Activated CD4-positive, alpha-beta T cell treated with anti-CD3 and anti-CD28 coated beads, Interleukin-2, amount 10 ng/mL, durations not matched to agents 7 days and 5 days (primary cell): ENCODE measurements at regions not wholly inside any gene's neighbourhood (a gene's known extent, or its start where the extent isn't known, plus 50 kb on each side); places are given as distances from the start of the nearest gene placed in this dataset.

ENCODE experiments used
- CTCF ChIA-PET: fragments of 350-600 bp; sonication (Branson Sonifier 250); formaldehyde crosslinking; loops from one replicate; lab custom pipeline; 2021; ENCODE audit warnings: antibody characterized with exemption; lab: Charles Lee
- POLR2A ChIA-PET: fragments of 350-600 bp; sonication (Branson Sonifier 250); formaldehyde crosslinking; loops from one replicate; lab custom pipeline; 2021; ENCODE audit warnings: antibody characterized with exemption; lab: Charles Lee
- DNase-seq: peaks from one replicate; pipeline ENCODE4 v3.0.0-alpha.2; 2020
- H3K27ac Mint-ChIP-seq: one replicate; pipeline ENCODE4 v1.8.0; 2021; ENCODE audit warnings: mild to moderate bottlenecking, moderate library complexity, mixed read lengths
- H3K27me3 Mint-ChIP-seq: one replicate; pipeline ENCODE4 v1.8.0; 2021; ENCODE audit warnings: mixed read lengths
- H3K36me3 Mint-ChIP-seq: one replicate; pipeline ENCODE4 v1.8.0; 2021; ENCODE audit warnings: low read depth, mixed read lengths
- H3K4me1 Mint-ChIP-seq: one replicate; pipeline ENCODE4 v1.8.0; 2021; ENCODE audit warnings: mixed read lengths
- H3K4me3 Mint-ChIP-seq: one replicate; pipeline ENCODE4 v1.8.0; 2021; ENCODE audit warnings: mild to moderate bottlenecking, moderate library complexity, mixed read lengths
- H3K9me3 Mint-ChIP-seq: one replicate; pipeline ENCODE4 v1.8.0; 2021; ENCODE audit warnings: mixed read lengths

GRCh38 chr9:87223392-87224246 is 274.0 kb upstream of the DAPK1 start:
- Mint-ChIP-seq H3K27me3 (peaks cover 13% of the 10 kb centered on the region), H3K4me1 (no peaks in the 10 kb centered on the region), H3K4me3 (no peak overlapping the region), H3K9me3 (no peaks in the 10 kb centered on the region), H3K36me3 (no peaks in the 10 kb centered on the region), H3K27ac (no peak overlapping the region)
- no peak for DNase-seq
- CTCF ChIA-PET = no interaction called here
- POLR2A ChIA-PET = no interaction called here

GRCh38 chr9:87226896-87227295 is 270.8 kb upstream of the DAPK1 start:
- peaks cover 16% of the 10 kb centered on the region for H3K27me3 Mint-ChIP-seq
- H3K4me1 Mint-ChIP-seq = no peaks in the 10 kb centered on the region
- H3K36me3 Mint-ChIP-seq = no peaks in the 10 kb centered on the region
- peaks cover 6% of the 10 kb centered on the region for H3K9me3 Mint-ChIP-seq
- ChIA-PET CTCF (no interaction called here), POLR2A (no interaction called here)
- no peak overlapping the region for H3K4me3 Mint-ChIP-seq
- DNase-seq = no peak
- H3K27ac Mint-ChIP-seq = no peak overlapping the region

- Mint-ChIP-seq H3K4me3 (no peak overlapping the region), H3K27me3 (peaks cover 16% of the 10 kb centered on the region), H3K27ac (no peak overlapping the region), H3K4me1 (no peaks in the 10 kb centered on the region), H3K36me3 (no peaks in the 10 kb centered on the region), H3K9me3 (peaks cover 6% of the 10 kb centered on the region)
- POLR2A ChIA-PET = no interaction called here
- CTCF ChIA-PET = no interaction called here
- DNase-seq = no peak
These were observed 270.2 kb upstream of the DAPK1 start for GRCh38 chr9:87227456-87227855.

GRCh38 chr9:87229108-87229507 is 268.6 kb upstream of the DAPK1 start:
- H3K27ac Mint-ChIP-seq = no peak overlapping the region
- ChIA-PET POLR2A (no interaction called here), CTCF (no interaction called here)
- H3K36me3 Mint-ChIP-seq = no peaks in the 10 kb centered on the region
- no peak overlapping the region for H3K4me3 Mint-ChIP-seq
- DNase-seq = no peak
- H3K9me3 Mint-ChIP-seq = peaks cover 9% of the 10 kb centered on the region
- no peaks in the 10 kb centered on the region for H3K4me1 Mint-ChIP-seq
- peaks cover 16% of the 10 kb centered on the region for H3K27me3 Mint-ChIP-seq

GRCh38 chr9:87233431-87233830 is 264.2 kb upstream of the DAPK1 start:
- Mint-ChIP-seq H3K27me3 (peaks cover 5% of the 10 kb centered on the region), H3K36me3 (no peaks in the 10 kb centered on the region), H3K9me3 (peaks cover 9% of the 10 kb centered on the region), H3K27ac (no peak overlapping the region), H3K4me1 (no peaks in the 10 kb centered on the region), H3K4me3 (no peak overlapping the region)
- DNase-seq = no peak
- CTCF ChIA-PET = no interaction called here
- POLR2A ChIA-PET = no interaction called here

- DNase-seq = no peak
- Mint-ChIP-seq H3K27ac (no peak overlapping the region), H3K4me1 (no peaks in the 10 kb centered on the region), H3K9me3 (peaks cover 9% of the 10 kb centered on the region), H3K4me3 (no peak overlapping the region), H3K27me3 (peaks cover 5% of the 10 kb centered on the region), H3K36me3 (no peaks in the 10 kb centered on the region)
- CTCF ChIA-PET = no interaction called here
- POLR2A ChIA-PET = no interaction called here
These were observed 263.7 kb upstream of the DAPK1 start for GRCh38 chr9:87233899-87234455.

- CTCF ChIA-PET = no interaction called here
- no peaks in the 10 kb centered on the region for H3K36me3 Mint-ChIP-seq
These were observed 262.8 kb upstream of the DAPK1 start for GRCh38 chr9:87234854-87235253.

GRCh38 chr9:87236546-87236945 is 261.1 kb upstream of the DAPK1 start:
- Mint-ChIP-seq H3K4me3 (no peak overlapping the region), H3K27ac (no peak overlapping the region), H3K4me1 (no peaks in the 10 kb centered on the region), H3K27me3 (peaks cover 7% of the 10 kb centered on the region), H3K36me3 (no peaks in the 10 kb centered on the region), H3K9me3 (peaks cover 5% of the 10 kb centered on the region)
- CTCF ChIA-PET = interaction anchor here (0.9 kb wide), 1 partner anchor 18 kb away, joined by 3 read pairs; no protein-coding TSS in a partner anchor
- no peak for DNase-seq
- POLR2A ChIA-PET = no interaction called here

More at GRCh38 chr9:87234854-87235253, 262.8 kb upstream of the DAPK1 start:
- H3K27ac Mint-ChIP-seq = no peak overlapping the region
- POLR2A ChIA-PET = no interaction called here
- H3K27me3 Mint-ChIP-seq = peaks cover 5% of the 10 kb centered on the region
- H3K4me1 Mint-ChIP-seq = no peaks in the 10 kb centered on the region
- DNase-seq = no peak
- H3K9me3 Mint-ChIP-seq = peaks cover 9% of the 10 kb centered on the region
- H3K4me3 Mint-ChIP-seq = no peak overlapping the region

GRCh38 chr9:87237336-87237735 is 260.3 kb upstream of the DAPK1 start:
- POLR2A ChIA-PET = no interaction called here
- H3K4me3 Mint-ChIP-seq = no peak overlapping the region
- H3K27me3 Mint-ChIP-seq = peaks cover 14% of the 10 kb centered on the region
- H3K9me3 Mint-ChIP-seq = peaks cover 3% of the 10 kb centered on the region
- DNase-seq = no peak
- no peaks in the 10 kb centered on the region for H3K4me1 Mint-ChIP-seq
- H3K27ac Mint-ChIP-seq = no peak overlapping the region
- CTCF ChIA-PET = no interaction called here
- H3K36me3 Mint-ChIP-seq = no peaks in the 10 kb centered on the region

- Mint-ChIP-seq H3K27ac (no peak overlapping the region), H3K4me3 (no peak overlapping the region), H3K9me3 (no peaks in the 10 kb centered on the region), H3K36me3 (no peaks in the 10 kb centered on the region), H3K27me3 (peaks cover 15% of the 10 kb centered on the region), H3K4me1 (no peaks in the 10 kb centered on the region)
- ChIA-PET CTCF (no interaction called here), POLR2A (no interaction called here)
- no peak for DNase-seq
These were observed 259.1 kb upstream of the DAPK1 start for GRCh38 chr9:87238545-87238944.

GRCh38 chr9:87239312-87239711 is 258.4 kb upstream of the DAPK1 start:
- Mint-ChIP-seq H3K36me3 (no peaks in the 10 kb centered on the region), H3K27ac (no peak overlapping the region), H3K4me3 (no peak overlapping the region), H3K4me1 (no peaks in the 10 kb centered on the region), H3K27me3 (peaks cover 15% of the 10 kb centered on the region), H3K9me3 (no peaks in the 10 kb centered on the region)
- DNase-seq = no peak
- CTCF ChIA-PET = no interaction called here
- POLR2A ChIA-PET = no interaction called here

- no peaks in the 10 kb centered on the region for H3K4me1 Mint-ChIP-seq
- POLR2A ChIA-PET = no interaction called here
These were observed 254.1 kb upstream of the DAPK1 start for GRCh38 chr9:87243602-87244001.

GRCh38 chr9:87245271-87245670 is 252.4 kb upstream of the DAPK1 start:
- DNase-seq = no peak
- Mint-ChIP-seq H3K4me1 (no peaks in the 10 kb centered on the region), H3K4me3 (no peak overlapping the region), H3K27ac (no peak overlapping the region), H3K36me3 (no peaks in the 10 kb centered on the region), H3K27me3 (peaks cover 13% of the 10 kb centered on the region), H3K9me3 (no peaks in the 10 kb centered on the region)
- ChIA-PET CTCF (no interaction called here), POLR2A (no interaction called here)

More at GRCh38 chr9:87243602-87244001, 254.1 kb upstream of the DAPK1 start:
- Mint-ChIP-seq H3K27ac (no peak overlapping the region), H3K4me3 (no peak overlapping the region), H3K9me3 (no peaks in the 10 kb centered on the region), H3K27me3 (peaks cover 13% of the 10 kb centered on the region), H3K36me3 (no peaks in the 10 kb centered on the region)
- no peak for DNase-seq
- CTCF ChIA-PET = no interaction called here
